Neural cell (in vitro differentiated cells): ENCODE measurements at regions not wholly inside any gene's neighbourhood (a gene's known extent, or its start where the extent isn't known, plus 50 kb on each side); places are given as distances from the start of the nearest gene placed in this dataset.

Experiments
- H2AFZ ChIP-seq: fragments of 200-600, 300-800 bp; sonication (generic), shearing (Covaris generic); 2 replicates; pipeline ENCODE4 v1.6.0; 2014; ENCODE audit warnings: low read depth, mild to moderate bottlenecking, antibody characterized with exemption, low read length, moderate library complexity
- H3F3A ChIP-seq: fragments of 200-600 bp; shearing (Covaris generic); 2 replicates; pipeline ENCODE4 v1.6.1; 2016; ENCODE audit warnings: mild to moderate bottlenecking, moderate library complexity, mixed read lengths, antibody characterized with exemption, low read length; ENCODE audit not compliant: insufficient read depth, poor library complexity, severe bottlenecking
- H3K27ac ChIP-seq: fragments of 200-600, 300-800 bp; sonication (generic), shearing (Covaris generic); 2 replicates; pipeline ENCODE4 v1.5.1; 2014; ENCODE audit warnings: mild to moderate bottlenecking, low read length, moderate library complexity
- H3K27me3 ChIP-seq: fragments of 300-800, 200-600 bp; sonication (generic), shearing (Covaris generic); 2 replicates; pipeline ENCODE4 v1.6.0; 2014; ENCODE audit warnings: mild to moderate bottlenecking, low read depth, low read length, moderate library complexity; ENCODE audit not compliant: insufficient read depth
- H3K36me3 ChIP-seq: fragments of 300-800, 200-600 bp; sonication (generic), shearing (Covaris generic); 2 replicates; pipeline ENCODE4 v1.5.1; 2014; ENCODE audit warnings: mild to moderate bottlenecking, antibody characterized with exemption, low read length, moderate library complexity; ENCODE audit not compliant: insufficient read depth
- H3K4me2 ChIP-seq: fragments of 300-800, 200-600 bp; sonication (generic), shearing (Covaris generic); 2 replicates; pipeline ENCODE4 v1.6.0; 2014; ENCODE audit warnings: mild to moderate bottlenecking, low read length
- H3K4me3 ChIP-seq: fragments of 300-800, 200-600 bp; sonication (generic), shearing (Covaris generic); 2 replicates; pipeline ENCODE4 v1.5.1; 2014; ENCODE audit warnings: mild to moderate bottlenecking, low read length, moderate library complexity
- H3K79me2 ChIP-seq: fragments of 200-600 bp; shearing (Covaris generic); replicated peaks from 2 replicates; pipeline ENCODE4 v1.6.0; 2014; ENCODE audit warnings: mild to moderate bottlenecking, low read length, moderate library complexity; ENCODE audit not compliant: insufficient read depth
- H3K9ac ChIP-seq: fragments of 300-800, 200-600 bp; sonication (generic), shearing (Covaris generic); 2 replicates; pipeline ENCODE4 v1.6.1; 2016; ENCODE audit warnings: mild to moderate bottlenecking, low read length, mixed read lengths
- H3K9me2 ChIP-seq: fragments of 200-600 bp; shearing (Covaris generic); 2 replicates; pipeline ENCODE4 v1.6.1; 2016; ENCODE audit warnings: mild to moderate bottlenecking, low read length, mixed read lengths; ENCODE audit not compliant: insufficient read depth
- H3K9me3 ChIP-seq: fragments of 200-600, 300-800 bp; sonication (generic), shearing (Covaris generic); 2 replicates; pipeline ENCODE4 v1.6.1; 2016; ENCODE audit warnings: mild to moderate bottlenecking, mixed run types, low read length, moderate library complexity, mixed read lengths
- H4K20me1 ChIP-seq: fragments of 200-600 bp; shearing (Covaris generic); 2 replicates; pipeline ENCODE4 v1.6.1; 2016; ENCODE audit warnings: mild to moderate bottlenecking, mixed run types; ENCODE audit not compliant: insufficient read depth
- EP300 ChIP-seq: fragments of 450-650 bp; conservative IDR thresholded peaks from 2 replicates; pipeline ENCODE4 v1.6.1; 2014; ENCODE audit warnings: antibody characterized with exemption, mild to moderate bottlenecking, moderate library complexity; ENCODE audit not compliant: poor library complexity, severe bottlenecking
- EZH2 ChIP-seq: fragments of 200-600, 300-800 bp; shearing (Covaris generic), sonication (generic); IDR thresholded peaks from 2 replicates; pipeline ENCODE4 v1.6.1; 2014; ENCODE audit warnings: antibody characterized with exemption, low read length, borderline replicate concordance, mild to moderate bottlenecking; ENCODE audit not compliant: insufficient read depth, poor library complexity, severe bottlenecking
- MXI1 ChIP-seq: fragments of 450-650 bp; conservative IDR thresholded peaks from 2 replicates; pipeline ENCODE4 v1.6.1; 2014; ENCODE audit warnings: antibody characterized with exemption, mild to moderate bottlenecking; ENCODE audit not compliant: poor library complexity, severe bottlenecking
- POLR2AphosphoS5 ChIP-seq: IDR thresholded peaks from 2 replicates; pipeline ENCODE4 v1.6.1; 2012
- RAD21 ChIP-seq: fragments of 450-650 bp; conservative IDR thresholded peaks from 2 replicates; pipeline ENCODE4 v1.6.1; 2014; ENCODE audit warnings: antibody characterized with exemption, mild to moderate bottlenecking, moderate library complexity
- REST ChIP-seq: IDR thresholded peaks from 2 replicates; pipeline ENCODE4 v1.6.1; 2012; ENCODE audit warnings: borderline replicate concordance
- SMC3 ChIP-seq: fragments of 450-650 bp; conservative IDR thresholded peaks from 2 replicates; pipeline ENCODE4 v1.6.1; 2014; ENCODE audit warnings: antibody characterized with exemption, mild to moderate bottlenecking, moderate library complexity; ENCODE audit not compliant: poor library complexity
- TAF1 ChIP-seq: IDR thresholded peaks from 2 replicates; pipeline ENCODE4 v1.6.1; 2012; ENCODE audit warnings: low read depth
- TF ChIP-seq, protein P1 (sequence below): fragments of 450-650 bp; IDR thresholded peaks from 2 replicates; pipeline ENCODE4 v1.5.1; 2014; ENCODE audit warnings: antibody characterized with exemption, mild to moderate bottlenecking, moderate library complexity; ENCODE audit not compliant: poor library complexity, severe bottlenecking

- Histone ChIP-seq H3K9me2 (no peaks in the 10 kb centered on the region), H3K36me3 (no peaks in the 10 kb centered on the region), H3K27me3 (no peaks in the 10 kb centered on the region), H3F3A (no peaks in the 10 kb centered on the region), H3K79me2 (no peaks in the 10 kb centered on the region), H3K9ac (no peak overlapping the region), H4K20me1 (no peaks in the 10 kb centered on the region), H3K27ac (no peak overlapping the region), H3K4me2 (no peak overlapping the region), H3K9me3 (no peaks in the 10 kb centered on the region), H3K4me3 (no peak overlapping the region), H2AFZ (no peak overlapping the region)
- no peak for TF ChIP-seq EP300
- no peak for TF ChIP-seq TAF1
- TF ChIP-seq MXI1: no peak
- TF ChIP-seq, protein P1, sequence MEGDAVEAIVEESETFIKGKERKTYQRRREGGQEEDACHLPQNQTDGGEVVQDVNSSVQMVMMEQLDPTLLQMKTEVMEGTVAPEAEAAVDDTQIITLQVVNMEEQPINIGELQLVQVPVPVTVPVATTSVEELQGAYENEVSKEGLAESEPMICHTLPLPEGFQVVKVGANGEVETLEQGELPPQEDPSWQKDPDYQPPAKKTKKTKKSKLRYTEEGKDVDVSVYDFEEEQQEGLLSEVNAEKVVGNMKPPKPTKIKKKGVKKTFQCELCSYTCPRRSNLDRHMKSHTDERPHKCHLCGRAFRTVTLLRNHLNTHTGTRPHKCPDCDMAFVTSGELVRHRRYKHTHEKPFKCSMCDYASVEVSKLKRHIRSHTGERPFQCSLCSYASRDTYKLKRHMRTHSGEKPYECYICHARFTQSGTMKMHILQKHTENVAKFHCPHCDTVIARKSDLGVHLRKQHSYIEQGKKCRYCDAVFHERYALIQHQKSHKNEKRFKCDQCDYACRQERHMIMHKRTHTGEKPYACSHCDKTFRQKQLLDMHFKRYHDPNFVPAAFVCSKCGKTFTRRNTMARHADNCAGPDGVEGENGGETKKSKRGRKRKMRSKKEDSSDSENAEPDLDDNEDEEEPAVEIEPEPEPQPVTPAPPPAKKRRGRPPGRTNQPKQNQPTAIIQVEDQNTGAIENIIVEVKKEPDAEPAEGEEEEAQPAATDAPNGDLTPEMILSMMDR: no peak
- no peak for TF ChIP-seq EZH2
- TF ChIP-seq REST: no peak
- TF ChIP-seq RAD21: no peak
- no peak for TF ChIP-seq POLR2AphosphoS5
- TF ChIP-seq SMC3: no peak
Measured at GRCh38 chr3:147195887-147196286, 210.5 kb downstream of the ZIC4 start.

- H3K27ac ChIP-seq: no peak overlapping the region
- no peaks in the 10 kb centered on the region for H4K20me1 ChIP-seq
- H2AFZ ChIP-seq: no peak overlapping the region
- no peaks in the 10 kb centered on the region for H3K27me3 ChIP-seq
- H3K4me2 ChIP-seq: no peak overlapping the region
- TF ChIP-seq, protein P1: peak; percentile 38
- peak; percentile 19 for TF ChIP-seq SMC3
- TF ChIP-seq TAF1: no peak
- H3K79me2 ChIP-seq: no peaks in the 10 kb centered on the region
- H3K9ac ChIP-seq: no peak overlapping the region
- no peak overlapping the region for H3K4me3 ChIP-seq
- no peaks in the 10 kb centered on the region for H3F3A ChIP-seq
- H3K9me2 ChIP-seq: no peaks in the 10 kb centered on the region
- no peaks in the 10 kb centered on the region for H3K36me3 ChIP-seq
- no peaks in the 10 kb centered on the region for H3K9me3 ChIP-seq
Measured at GRCh38 chr3:147191795-147192385, 214.5 kb downstream of the ZIC4 start.
